ENCODE measurements at regions not wholly inside any gene's neighbourhood (a gene's known extent, or its start where the extent isn't known, plus 50 kb on each side); places are given as distances from the start of the nearest gene placed in this dataset.

DNA sequence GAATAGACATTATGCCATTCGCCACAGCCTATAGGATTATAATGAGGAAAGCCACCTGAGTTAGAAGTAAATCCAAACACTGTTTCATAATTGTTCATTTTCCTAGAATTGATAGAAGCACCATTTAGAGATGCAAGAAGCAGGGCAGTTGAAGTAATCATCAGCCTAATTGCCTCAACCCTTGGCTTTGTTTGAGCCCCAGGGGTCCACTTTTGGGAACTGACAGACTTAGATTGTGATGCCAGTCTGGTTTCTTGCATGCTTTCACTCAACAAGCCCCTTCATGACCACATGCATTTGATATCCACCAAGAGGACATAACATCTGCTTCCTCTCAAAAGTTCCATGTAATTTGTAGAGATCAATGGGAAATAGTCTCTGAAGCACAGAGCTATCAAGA, 97.2 kb upstream of the COL8A1 start:
- no peak for DNase-seq

DNA sequence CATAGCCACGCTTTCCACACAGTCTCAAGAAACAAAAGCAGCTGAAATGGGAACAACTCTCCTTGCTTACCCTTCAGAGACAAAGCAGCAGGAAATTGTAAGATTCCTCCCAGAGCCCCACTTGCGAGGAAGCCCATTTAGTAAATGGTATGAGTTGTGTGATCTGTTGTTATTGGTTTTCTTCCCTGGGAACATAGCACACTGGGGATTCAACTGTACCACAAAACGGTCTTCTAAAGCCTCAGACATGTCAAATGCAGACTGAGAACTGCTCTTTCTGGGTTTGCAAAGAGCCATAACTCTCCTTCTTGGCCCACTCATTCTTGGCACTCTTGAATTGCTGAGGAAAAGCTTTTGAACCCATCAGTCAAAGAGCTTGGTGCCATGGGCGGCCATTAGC, 101.0 kb upstream of the COL8A1 start:
- DNase-seq, result no peak

DNA sequence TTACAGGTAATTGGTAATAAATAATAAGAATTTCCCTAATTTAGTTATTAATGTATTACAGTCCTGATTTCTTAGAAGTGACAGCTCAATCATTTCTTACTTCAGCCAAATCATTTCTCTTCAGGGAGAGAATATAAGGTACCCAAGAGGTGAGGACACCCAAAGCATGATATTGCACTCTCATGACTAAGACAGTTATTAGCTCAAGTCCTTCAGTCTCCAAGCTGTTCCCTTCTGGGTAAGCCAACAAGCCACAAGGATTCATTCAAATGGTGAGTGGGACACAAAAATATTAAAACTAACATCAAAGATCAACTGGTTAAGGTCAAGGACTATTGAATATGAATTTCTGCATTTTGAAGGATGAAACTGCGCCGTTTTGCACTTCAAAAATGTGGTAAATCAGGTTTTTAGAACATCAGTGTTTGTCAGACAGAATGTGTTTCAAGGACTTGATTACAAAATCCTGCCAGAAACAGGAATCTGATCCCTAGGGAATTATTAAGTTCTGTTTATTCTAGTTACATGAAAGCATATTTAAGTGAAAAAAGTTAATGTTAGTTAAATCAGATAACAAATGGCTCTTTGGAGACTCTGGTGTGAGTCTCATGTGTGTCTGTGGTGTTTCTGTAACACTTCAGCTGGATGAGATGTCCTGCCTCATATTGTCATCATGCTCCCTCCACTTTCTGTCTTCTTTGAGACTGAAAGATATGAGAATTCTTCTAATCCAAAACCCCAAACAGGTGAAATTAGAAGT, 101.7 kb upstream of the COL8A1 start:
- no peak for DNase-seq

DNA sequence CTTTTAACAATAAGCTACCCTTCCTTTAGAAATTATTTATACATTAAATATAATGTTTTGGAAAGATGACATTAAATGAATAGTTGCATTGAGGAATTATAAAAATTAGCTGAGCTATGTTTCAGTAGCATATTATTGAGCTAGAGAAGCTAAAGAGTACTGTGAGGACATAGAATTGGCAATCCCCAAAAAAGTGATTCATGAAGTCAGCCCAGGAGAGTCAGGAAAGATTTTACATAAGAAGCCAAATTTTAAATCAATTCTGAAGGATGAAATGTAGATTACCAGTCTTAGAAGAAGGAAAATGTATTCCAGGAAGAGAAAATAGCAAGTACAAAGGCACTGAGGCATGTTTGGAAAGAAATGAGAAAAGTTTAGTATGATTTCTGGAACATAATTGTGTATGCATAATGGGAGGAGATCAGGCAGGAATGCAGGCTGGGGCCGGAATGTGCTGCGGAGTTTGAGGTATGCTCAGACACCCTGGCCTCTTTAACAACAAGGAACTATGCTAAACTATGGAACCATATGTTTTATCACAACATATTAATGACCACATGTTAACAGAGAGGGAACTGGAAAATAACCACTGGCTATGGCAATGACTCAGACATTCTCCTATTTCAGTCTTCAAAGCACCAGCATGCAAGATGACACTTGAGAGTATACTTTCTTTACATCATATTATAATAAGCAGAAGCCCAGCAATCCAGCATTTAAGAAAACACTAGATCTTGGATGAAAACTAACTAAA, 103.3 kb upstream of the COL8A1 start:
- no peak for DNase-seq

DNA sequence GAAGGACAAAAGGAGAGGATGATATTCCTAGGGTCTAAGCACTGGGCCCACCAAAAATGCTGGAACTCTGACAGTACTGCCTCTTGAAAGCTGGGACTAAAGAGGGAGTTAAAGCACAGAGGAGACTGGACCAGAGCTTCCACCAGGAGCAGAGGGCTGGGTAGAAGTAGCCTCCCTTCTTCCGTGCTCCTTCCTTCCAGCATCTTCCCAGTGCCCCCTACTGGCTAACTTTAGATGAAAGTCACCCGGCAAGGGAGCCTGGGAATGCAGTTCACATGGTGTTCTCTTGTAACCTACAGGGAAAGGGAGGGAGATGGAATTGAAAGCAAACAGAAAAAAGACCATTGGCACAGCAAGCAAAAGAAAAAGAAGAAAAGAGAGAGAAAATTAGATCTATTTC, 106.1 kb upstream of the COL8A1 start:
- no peak for DNase-seq

DNA sequence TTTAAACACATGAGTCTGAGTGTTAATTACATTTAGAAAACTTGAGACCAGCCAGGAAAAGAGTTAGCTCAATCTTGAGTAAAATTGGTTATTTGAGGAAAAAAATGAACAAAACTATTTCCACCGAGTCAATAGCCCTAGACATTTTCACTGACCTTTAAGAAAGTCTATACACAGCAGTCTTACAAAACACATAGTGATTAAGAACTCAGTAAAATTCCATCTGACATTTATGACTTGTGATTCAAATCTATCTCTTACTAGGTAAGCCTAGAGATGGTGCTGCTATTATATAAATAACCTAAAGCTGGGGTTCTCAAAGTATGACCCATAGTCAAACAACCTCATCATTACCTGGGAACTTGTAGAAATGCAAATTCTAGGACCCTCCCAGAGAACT, 109.1 kb upstream of the COL8A1 start:
- no peak for DNase-seq

DNA sequence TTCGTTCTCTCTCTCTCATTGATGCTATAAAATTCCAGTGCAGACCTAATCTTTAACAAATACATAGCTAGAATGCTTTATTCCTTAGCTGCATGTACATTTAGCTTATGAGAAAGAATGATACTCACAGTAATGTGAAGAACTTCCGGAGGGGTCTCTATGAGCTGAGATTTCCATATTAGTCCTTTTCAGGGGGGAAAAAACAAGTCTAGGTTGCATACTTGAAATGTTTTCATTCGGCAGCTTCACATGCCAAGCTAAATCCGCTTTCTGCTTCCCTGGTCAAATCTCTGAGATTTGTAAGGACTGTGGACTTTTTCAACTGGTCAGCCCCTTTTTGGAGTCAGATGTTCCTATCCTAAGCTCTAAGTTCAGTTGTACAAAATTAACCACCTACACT, 111.5 kb upstream of the COL8A1 start:
- no peak for DNase-seq

DNA sequence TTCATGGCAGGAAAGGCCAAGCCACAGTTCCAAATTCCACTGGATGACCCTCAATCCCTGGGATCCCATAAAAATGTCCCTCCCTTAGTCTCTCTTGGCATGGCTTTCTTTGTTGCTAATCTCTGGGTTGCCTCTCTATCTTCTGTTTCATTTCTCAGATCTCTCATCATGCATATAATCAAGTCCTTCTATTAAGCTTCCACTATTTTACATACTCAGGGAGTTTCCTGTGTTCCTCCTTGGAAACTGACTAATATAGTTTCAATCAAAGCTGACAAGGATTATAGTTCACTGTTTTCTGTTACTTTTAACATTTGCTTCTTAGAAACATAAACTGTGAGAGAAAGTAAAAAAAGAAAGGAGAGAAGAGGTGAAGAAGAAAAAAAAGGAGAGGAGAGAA, 113.8 kb upstream of the COL8A1 start:
- no peak for DNase-seq

DNA sequence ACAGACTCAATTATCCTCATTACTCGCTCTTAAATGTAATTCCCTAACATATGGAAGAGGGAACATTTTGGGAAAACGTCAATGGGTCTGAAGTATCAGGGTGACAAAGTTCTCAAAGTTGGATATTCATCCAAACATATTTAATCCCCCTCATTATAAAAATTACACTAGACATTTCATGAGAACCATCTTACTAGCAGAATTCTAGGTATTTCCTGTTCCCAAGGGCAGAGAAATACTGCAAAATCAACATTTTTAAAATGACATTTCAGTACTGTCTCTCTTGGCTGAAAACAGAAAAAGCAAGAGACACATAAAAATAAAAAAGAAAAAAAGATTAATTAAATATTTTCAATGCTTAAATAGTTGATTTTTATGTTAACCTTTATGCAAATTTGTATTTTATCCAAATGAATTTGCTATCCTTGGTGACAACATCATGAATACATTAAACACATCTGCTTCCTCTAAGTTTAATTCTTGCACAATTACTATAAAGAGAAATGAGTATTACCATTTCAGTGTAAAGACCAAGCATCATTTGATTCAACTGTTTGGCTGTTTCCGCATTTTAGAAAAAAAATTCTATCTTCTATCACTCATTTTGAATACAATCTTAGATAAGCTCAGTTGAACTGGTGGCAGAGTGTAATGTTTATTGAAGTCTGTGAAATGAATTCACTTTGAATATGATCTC, 114.8 kb upstream of the COL8A1 start:
- no peak for DNase-seq

DNA sequence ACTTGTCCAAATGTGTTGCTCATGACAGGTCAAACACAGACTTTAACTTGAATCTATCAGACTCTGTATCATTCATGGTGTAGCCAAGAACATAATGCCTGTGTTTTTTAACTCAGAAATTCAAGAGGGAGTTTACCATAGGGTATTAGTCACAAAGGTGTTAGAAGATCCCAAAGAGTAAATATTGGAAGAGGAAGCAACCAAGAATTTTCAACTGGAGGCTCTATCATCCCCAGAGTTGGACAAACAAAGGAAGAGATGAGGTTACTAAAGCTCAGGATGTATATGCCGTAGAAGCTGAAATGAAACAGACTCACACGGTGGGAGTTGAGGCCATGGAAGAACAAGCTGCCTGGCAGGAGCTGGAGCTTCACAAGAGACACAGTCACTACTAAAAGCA, 116.2 kb upstream of the COL8A1 start:
- DNase-seq, result no peak

DNA sequence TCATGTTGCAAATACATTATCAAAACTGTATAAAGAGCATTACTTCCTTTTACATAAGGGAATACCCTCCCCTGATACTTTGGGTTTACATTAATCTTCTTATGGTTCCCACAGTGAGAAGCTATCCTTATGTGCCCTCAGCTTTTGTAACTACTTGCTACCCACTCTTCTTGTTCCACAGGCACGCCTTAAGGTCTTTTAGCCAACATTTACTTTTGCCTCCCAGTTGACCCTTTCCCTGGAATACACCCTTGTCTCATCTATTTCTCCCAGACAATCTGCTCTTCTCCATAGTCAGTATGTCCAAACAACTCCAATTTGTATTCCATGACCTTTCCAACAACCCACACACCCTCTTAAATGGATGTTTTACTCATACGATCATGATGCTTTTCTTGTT, 116.8 kb upstream of the COL8A1 start:
- no peak for DNase-seq

DNA sequence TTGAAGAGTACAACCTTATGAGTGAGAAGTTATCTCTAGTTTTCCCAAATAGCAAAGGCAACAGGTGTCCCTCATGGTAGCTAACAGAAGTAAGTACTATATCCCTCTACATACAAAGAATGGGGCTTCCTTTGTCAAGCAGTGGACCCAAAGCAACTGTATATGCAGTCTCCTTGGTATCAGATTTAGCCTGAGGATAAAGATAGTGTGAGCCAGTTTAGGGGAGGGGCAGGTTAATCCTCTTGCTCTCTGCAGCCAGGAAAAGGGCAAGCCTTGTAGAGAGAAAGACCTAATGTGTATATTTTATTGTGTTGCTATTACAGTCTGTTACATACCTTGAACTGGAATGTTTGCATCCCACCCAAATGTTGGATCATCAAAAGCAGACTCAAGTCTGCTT, 117.9 kb upstream of the COL8A1 start:
- DNase-seq, result no peak

DNA sequence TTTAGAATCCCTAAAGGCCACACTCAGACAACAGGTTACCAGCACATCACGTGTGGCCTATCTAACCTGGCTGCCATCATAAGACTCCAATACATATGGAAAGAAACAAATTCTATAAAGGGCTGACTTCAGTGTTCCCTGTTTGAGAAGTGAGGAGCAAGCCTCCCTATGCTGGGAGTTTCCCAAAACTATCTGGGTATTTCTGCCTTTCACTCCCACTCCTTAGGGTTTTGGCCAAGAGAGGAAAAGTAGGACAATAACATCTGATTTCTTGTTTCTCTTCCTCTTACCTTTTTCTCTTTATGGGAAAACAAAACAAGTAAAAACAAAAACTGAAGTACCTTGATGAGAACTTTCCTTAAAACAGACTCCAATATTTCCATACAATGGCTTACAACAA, 121.5 kb upstream of the COL8A1 start:
- no peak for DNase-seq

DNA sequence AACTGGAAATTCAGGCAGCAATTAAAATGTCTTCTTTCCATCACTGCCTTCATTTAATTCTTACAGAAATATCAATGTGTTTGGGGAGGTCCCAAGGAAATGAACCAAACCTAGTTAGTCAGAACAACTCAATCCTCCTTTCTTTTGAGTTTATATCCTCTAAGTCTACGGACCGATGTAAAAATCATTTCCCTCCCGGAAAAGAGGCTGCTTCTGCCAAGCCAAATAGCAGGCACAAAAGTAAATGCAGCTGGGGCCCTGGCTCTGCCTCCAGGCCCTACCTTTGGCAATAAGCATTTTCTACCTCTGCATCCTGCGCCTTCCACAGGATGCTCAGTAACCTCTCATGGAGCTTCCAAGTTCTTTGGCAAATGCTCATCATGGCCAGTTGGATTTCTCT, 122.5 kb upstream of the COL8A1 start:
- no peak for DNase-seq

DNA sequence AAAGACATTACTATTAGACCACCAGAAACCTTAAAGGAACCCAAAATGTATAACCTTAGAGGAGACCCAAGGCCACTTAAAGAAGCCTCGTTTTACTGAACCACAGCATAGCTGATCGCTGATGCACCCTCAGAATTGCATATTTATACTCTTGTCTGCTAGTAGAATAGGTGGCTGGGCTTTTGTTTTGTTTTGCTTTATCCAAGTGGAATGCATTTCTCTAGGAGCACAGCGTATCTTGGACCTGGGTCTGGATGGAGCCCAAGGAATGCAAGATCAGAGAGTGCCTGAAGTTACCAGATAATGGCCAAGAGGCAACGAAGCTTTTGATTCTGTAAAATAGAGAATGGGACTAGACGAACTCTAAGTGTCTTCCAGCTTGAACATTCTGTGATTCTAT, 129.2 kb upstream of the COL8A1 start:
- DNase-seq, result no peak

DNA sequence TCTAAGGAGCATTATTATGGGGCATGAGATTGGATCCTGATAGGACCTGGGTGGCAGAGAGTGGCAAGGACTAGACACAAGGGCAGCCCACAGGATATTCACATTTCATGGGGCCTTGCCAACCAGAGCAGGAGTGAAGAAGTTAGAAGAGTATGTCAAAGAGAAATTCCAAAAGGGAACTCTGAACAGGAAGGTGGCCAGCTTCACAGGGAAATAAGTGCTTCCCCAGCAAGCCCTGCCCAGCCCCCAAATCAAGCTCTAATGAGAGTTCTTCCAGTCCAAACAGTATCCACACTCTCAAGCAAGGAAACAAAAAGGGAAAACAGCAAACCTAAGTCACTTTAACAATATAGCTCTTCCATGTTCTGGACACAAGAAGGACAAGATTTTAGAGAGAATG, 130.2 kb upstream of the COL8A1 start:
- DNase-seq, result no peak

DNA sequence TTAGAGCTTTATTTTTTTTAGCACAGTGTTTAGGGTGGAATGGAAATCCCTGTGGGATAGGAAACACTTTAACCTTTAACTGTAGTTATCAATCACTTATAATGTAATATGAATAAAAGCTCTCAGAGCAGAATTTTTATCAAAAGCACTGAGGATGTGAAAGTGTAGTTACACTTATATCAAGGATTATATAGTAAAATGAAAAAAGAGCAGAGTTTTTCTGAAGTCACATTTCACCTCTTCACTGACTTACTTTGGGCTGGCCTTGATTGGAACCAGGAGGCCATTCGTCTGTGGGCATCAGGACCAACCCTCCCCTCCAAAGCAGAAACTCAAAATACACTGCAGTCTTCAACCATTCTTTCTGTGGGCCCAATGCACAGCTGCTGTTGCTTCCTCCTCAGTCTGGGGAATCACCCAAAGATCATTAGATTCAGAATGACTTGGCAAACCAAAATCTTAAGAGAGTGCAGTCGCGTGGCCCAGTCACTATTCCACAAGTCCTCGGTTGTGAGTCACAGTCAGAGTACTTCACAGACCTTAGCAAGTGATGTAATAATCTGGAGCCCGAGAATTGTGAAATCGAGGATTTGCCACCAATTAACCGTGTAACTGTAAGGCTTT, 132.6 kb upstream of the COL8A1 start:
- peak; percentile 31 for DNase-seq

DNA sequence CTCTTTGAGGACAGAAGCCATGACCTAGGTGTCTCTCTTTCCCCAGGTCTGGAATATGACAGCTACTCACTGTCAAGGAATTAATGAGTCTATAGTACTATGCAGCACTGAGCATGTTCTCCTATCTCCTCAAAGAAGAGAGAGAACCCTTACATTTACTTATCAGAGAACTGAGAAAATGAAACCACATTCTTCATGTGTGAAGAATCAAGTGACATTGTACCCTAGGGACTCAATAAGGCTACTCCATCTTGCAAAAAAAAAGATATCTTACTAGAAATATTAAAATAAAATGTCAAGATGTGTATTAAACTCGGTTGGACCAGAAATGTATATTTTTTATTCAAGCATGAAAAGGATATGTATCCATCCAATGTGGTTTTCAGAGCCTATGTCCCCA, 133.2 kb upstream of the COL8A1 start:
- DNase-seq, result no peak

DNA sequence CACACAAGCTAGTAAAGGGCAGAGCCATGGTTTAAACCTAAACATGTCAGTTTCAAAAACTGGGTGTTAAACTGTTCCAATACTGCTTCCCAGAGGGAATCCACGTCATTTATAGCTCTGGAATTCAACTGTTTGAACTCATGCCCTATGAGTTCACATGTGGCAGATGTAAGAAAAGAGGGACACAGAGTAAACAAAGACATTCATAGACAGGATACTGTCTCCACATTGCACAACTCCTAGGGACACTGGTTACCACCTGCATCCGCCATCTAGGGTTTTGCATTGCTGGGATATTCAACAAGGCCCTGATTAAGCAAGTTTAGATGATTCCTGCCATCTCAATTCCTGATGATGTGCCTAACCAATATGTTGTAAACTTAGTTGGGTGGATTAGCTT, 134.1 kb upstream of the COL8A1 start:
- no peak for DNase-seq

DNA sequence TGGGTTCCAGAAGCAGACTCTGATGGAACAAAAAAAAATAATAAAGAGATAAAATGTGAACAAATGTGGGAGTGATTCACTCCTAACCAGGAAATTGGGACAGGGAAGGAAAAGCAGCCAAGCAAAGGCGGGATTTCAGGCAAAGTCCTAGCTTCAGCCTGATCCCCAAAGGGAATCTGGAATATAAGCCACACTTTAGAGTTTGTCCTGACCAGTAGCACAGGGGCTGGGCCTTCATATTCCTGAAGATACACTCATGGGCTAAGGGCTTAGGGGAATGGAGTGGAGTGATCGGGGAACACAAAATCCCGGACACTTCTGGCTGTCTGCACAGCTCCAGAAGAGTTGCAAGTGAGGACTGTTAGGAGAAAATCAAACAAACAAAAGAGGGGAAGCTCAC, 135.0 kb upstream of the COL8A1 start:
- DNase-seq, result no peak

DNA sequence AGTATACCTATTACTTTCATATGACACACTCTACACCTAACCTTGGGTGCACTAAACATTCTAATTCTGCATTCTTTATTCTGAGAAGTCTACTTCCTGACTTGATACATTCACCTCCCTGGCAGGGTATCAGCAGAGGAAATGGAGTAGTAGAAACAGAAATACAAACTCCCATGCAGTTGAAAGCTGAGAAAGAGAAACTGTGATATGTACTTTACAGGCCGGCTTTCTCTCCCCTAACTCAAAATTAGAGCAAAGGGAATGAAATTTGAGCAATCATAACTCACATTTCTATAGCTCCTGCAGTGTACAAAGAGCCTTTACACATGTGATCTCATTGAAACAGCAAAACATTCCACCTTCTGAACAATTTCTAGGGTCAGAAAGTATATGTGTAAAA, 135.5 kb upstream of the COL8A1 start:
- DNase-seq, result no peak

DNA sequence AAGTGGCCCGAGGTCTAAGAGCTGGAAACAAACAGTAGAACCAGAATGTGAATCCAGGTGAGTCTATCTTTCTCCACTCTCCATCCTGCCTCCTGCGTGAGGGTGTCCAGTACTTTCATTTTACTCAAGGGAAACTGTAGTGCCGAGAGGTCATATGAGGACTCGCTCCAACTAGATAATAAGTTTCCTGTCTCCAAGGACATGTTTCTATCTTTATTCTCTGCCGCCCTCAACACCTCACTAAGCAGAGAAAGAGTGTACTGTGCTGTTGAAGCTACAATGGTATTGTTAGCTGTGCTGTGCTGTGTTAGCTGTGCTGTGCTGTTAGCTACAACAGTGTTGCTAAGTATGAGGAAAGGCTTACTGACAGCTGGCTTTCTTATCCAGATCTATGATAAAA, 137.9 kb upstream of the COL8A1 start:
- DNase-seq, result no peak

DNA sequence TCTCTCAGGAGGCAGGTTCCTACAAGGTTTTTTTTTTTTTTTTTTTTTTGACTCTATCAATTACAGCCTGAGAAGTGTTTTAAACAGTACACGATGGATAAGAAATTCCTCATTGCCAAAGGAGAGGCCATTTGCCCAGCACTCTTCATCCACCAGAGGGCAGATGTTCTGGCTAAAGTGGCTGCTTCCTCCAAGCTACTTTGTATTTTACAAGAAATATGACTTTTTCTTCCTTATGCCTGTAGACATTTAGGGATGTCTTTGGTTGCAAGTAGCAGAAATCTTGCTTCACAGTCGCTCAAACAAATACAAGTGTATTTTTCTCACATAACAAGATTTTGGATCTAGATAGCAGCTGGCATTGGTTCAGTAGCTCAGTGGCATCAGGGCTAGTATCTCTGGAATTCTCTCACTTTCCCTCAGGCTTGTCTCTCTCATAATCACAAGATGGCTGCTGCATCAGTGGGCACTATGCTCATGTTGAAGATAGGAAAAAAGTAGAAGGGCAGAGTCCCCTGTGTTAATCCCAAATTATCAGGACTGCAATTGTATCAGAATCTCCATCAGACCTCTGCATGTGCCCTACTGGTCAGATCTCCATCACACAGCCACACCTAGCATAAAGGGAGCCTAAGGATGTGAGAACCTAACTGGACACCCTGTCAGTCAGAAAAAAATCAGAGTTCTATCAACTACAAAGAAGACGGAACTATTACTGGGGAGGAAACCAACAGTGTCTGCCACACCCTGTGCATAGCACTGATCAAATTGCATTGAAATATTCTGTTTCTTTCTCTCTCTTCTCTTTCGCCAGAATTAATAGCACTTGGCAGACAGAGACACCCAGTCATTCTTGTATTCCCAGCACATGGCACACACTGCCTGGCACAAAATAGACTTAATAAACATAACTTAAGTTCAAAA, 138.9 kb upstream of the COL8A1 start:
- DNase-seq, result no peak
